Vagina (tissue), 2 donors: ENCODE measurements at regions not wholly inside any gene's neighbourhood (a gene's known extent, or its start where the extent isn't known, plus 50 kb on each side); places are given as distances from the start of the nearest gene placed in this dataset.

Experiments
- CTCF ChIP-seq, 3 experiments: fragments of 450-650 bp in 2 of 3; fragments of 200-600 bp in 1 of 3; sonication (generic) in 1 of 3; IDR thresholded peaks; one replicate each; pipeline ENCODE4 v1.5.1; 2017 to 2019; ENCODE audit warnings: antibody characterized with exemption in 3 of 3, mild to moderate bottlenecking in 2 of 3, moderate library complexity in 2 of 3
- POLR2A ChIP-seq, 2 donors: fragments of 450-650 bp; IDR thresholded peaks; one replicate each; pipeline ENCODE4 v1.6.1; 2017; ENCODE audit warnings: antibody characterized with exemption in 2 of 2, mild to moderate bottlenecking in 2 of 2, moderate library complexity in 2 of 2

- no peak for TF ChIP-seq POLR2A (IDR thresholded peaks at IDR 0.05)
- TF ChIP-seq CTCF (IDR thresholded peaks at IDR 0.05): no peak
Measured at GRCh38 chr2:188813857-188814256, 160.3 kb upstream of the COL3A1 start.
